NB4 (cell line): ENCODE measurements at regions not wholly inside any gene's neighbourhood (a gene's known extent, or its start where the extent isn't known, plus 50 kb on each side); places are given as distances from the start of the nearest gene placed in this dataset.

ENCODE experiments used
- MYC ChIP-seq: IDR thresholded peaks from 2 replicates; pipeline ENCODE4 v1.6.1; 2011; ENCODE audit warnings: low read depth, low read length
- POLR2A ChIP-seq: IDR thresholded peaks from 2 replicates; pipeline ENCODE4 v1.6.1; 2011; ENCODE audit warnings: mild to moderate bottlenecking; ENCODE audit not compliant: insufficient read length; ENCODE audit errors: extremely low read depth
- TF ChIP-seq, protein P1 (sequence below): IDR thresholded peaks from one replicate; pipeline ENCODE4 v1.5.1; 2012; ENCODE audit warnings: low read depth, low read length
- TF ChIP-seq, protein P2 (sequence below): IDR thresholded peaks from 2 replicates; pipeline ENCODE4 v1.6.1; 2011; ENCODE audit warnings: low read depth, low read length

DNA sequence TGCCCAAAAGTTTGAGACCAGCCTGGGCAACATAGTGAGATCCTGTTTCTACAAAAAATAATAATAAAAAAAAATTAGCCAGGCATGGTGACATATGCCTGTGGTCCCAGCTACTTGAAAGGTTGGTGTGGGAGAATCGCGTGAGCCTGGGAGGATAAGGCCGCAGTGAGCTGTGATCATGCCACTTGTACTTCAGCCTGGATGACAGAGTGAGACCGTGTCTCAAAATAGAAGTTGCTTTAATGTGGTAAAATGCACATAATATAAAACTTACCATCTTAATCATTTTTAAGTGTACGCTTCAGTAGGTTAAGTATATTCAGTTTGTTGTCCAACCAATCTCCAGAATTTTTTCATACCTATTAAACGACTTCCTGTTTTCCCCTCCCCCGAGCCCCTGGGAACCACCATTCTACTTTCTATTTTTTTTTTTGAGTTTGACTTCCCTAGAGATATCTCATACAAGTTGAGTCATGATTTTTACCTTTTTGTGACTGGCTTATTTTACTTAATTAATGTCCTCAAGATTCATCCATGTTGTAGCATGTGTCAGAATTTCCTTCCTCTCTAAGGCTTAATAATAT is 120.1 kb upstream of the POC5 start:
- TF ChIP-seq, protein P1, sequence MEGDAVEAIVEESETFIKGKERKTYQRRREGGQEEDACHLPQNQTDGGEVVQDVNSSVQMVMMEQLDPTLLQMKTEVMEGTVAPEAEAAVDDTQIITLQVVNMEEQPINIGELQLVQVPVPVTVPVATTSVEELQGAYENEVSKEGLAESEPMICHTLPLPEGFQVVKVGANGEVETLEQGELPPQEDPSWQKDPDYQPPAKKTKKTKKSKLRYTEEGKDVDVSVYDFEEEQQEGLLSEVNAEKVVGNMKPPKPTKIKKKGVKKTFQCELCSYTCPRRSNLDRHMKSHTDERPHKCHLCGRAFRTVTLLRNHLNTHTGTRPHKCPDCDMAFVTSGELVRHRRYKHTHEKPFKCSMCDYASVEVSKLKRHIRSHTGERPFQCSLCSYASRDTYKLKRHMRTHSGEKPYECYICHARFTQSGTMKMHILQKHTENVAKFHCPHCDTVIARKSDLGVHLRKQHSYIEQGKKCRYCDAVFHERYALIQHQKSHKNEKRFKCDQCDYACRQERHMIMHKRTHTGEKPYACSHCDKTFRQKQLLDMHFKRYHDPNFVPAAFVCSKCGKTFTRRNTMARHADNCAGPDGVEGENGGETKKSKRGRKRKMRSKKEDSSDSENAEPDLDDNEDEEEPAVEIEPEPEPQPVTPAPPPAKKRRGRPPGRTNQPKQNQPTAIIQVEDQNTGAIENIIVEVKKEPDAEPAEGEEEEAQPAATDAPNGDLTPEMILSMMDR = no peak
- TF ChIP-seq POLR2A = no peak
- TF ChIP-seq, protein P2, sequence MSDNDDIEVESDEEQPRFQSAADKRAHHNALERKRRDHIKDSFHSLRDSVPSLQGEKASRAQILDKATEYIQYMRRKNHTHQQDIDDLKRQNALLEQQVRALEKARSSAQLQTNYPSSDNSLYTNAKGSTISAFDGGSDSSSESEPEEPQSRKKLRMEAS = no peak
- TF ChIP-seq MYC = no peak
